IPS-20b (cell line): ENCODE measurements at regions not wholly inside any gene's neighbourhood (a gene's known extent, or its start where the extent isn't known, plus 50 kb on each side); places are given as distances from the start of the nearest gene placed in this dataset.

Source experiments
- H3K27ac ChIP-seq: one replicate; pipeline ENCODE4 v1.5.1; 2013; ENCODE audit warnings: low read length
- H3K27me3 ChIP-seq: 2 replicates; pipeline ENCODE4 v1.6.1; 2013; ENCODE audit warnings: mild to moderate bottlenecking, low read length, inconsistent platforms; ENCODE audit not compliant: insufficient read depth
- H3K36me3 ChIP-seq: 2 replicates; pipeline ENCODE4 v1.6.1; 2013; ENCODE audit warnings: low read depth, mild to moderate bottlenecking, inconsistent platforms, low read length, moderate library complexity; ENCODE audit not compliant: insufficient read depth
- H3K4me1 ChIP-seq: 2 replicates; pipeline ENCODE4 v1.6.1; 2013; ENCODE audit warnings: mild to moderate bottlenecking, control low read depth, inconsistent platforms, low read length, moderate library complexity; ENCODE audit not compliant: insufficient read depth
- H3K4me3 ChIP-seq: 2 replicates; pipeline ENCODE4 v1.5.1; 2013; ENCODE audit warnings: mild to moderate bottlenecking, low read length, inconsistent platforms
- H3K9ac ChIP-seq: 2 replicates; pipeline ENCODE4 v1.6.1; 2013; ENCODE audit warnings: low read depth, mild to moderate bottlenecking, inconsistent platforms, low read length, moderate library complexity
- H3K9me3 ChIP-seq: 2 replicates; pipeline ENCODE4 v1.6.1; 2013; ENCODE audit warnings: mild to moderate bottlenecking, low read depth, low read length, inconsistent platforms; ENCODE audit not compliant: insufficient read depth

- Histone ChIP-seq H3K4me1 (no peaks in the 10 kb centered on the region), H3K9me3 (no peaks in the 10 kb centered on the region; the same call in 1 of the 2 replicates), H3K9ac (no peak overlapping the region), H3K27ac (no peak overlapping the region), H3K27me3 (no peaks in the 10 kb centered on the region), H3K36me3 (no peaks in the 10 kb centered on the region), H3K4me3 (no peak overlapping the region)
These were observed 115.3 kb upstream of the CELF4 start for GRCh38 chr18:37680911-37681310.

GRCh38 chr18:37676276-37676675 lies 110.7 kb upstream of the CELF4 start:
- H3K9me3 ChIP-seq: no peaks in the 10 kb centered on the region; the same call in 1 of the 2 replicates
- H3K27me3 ChIP-seq: no peaks in the 10 kb centered on the region
- no peak overlapping the region for H3K4me3 ChIP-seq
- no peaks in the 10 kb centered on the region for H3K36me3 ChIP-seq
- H3K27ac ChIP-seq: no peak overlapping the region
- H3K4me1 ChIP-seq: no peaks in the 10 kb centered on the region
- H3K9ac ChIP-seq: no peak overlapping the region

- no peak overlapping the region for H3K9ac ChIP-seq
- no peaks in the 10 kb centered on the region; the same call in 1 of the 2 replicates for H3K9me3 ChIP-seq
- no peaks in the 10 kb centered on the region for H3K4me1 ChIP-seq
- no peak overlapping the region for H3K27ac ChIP-seq
- H3K27me3 ChIP-seq: no peaks in the 10 kb centered on the region
- no peaks in the 10 kb centered on the region for H3K36me3 ChIP-seq
- H3K4me3 ChIP-seq: no peak overlapping the region
These were observed 110.1 kb upstream of the CELF4 start for GRCh38 chr18:37675699-37676098.

DNA sequence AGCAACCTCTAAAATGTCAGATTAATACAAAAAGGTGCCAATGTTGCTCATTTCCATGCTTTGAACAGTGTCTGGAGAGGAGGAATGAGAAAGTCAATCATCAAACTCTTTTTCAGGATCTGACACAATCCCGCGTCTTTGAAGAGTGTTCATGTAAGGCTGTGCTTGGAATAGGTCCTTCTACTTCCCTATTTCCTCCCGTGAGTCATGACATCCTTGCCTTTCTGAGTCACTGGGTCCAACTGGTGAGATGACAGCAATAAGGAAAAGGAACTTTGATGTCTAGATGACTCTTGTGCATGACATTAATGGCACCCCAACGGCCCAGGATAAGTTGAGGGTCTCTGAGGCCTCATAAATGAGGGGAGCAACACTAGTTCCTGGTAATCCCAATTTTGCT lies 109.0 kb upstream of the CELF4 start:
- H3K27ac ChIP-seq: no peak overlapping the region
- no peaks in the 10 kb centered on the region for H3K4me1 ChIP-seq
- H3K27me3 ChIP-seq: no peaks in the 10 kb centered on the region
- no peaks in the 10 kb centered on the region; the same call in 1 of the 2 replicates for H3K9me3 ChIP-seq
- no peaks in the 10 kb centered on the region for H3K36me3 ChIP-seq
- H3K9ac ChIP-seq: no peak overlapping the region
- H3K4me3 ChIP-seq: no peak overlapping the region

DNA sequence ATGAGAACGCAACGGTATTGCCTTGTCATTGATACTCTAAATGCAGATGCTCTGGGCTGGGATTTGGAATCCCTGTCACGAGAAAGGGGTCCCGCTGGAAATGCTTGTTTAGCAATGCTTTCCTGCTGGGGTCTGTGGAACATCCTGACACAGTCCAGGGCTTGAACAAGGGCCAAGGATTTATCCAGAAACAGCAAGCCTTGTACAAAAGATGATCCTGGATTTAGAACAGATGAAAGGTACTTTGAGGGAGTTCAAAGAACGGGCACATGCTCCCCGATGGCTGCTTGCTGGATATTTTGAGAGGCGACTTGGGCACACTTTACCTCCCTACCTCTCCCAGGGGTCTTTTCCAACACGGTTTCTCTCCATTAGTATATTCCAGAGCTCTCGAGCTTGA lies 108.1 kb upstream of the CELF4 start:
- H3K4me3 ChIP-seq: no peak overlapping the region
- no peaks in the 10 kb centered on the region for H3K36me3 ChIP-seq
- H3K9ac ChIP-seq: no peak overlapping the region
- no peaks in the 10 kb centered on the region; the same call in 1 of the 2 replicates for H3K9me3 ChIP-seq
- no peaks in the 10 kb centered on the region for H3K27me3 ChIP-seq
- no peak overlapping the region for H3K27ac ChIP-seq
- H3K4me1 ChIP-seq: peaks cover 7% of the 10 kb centered on the region

DNA sequence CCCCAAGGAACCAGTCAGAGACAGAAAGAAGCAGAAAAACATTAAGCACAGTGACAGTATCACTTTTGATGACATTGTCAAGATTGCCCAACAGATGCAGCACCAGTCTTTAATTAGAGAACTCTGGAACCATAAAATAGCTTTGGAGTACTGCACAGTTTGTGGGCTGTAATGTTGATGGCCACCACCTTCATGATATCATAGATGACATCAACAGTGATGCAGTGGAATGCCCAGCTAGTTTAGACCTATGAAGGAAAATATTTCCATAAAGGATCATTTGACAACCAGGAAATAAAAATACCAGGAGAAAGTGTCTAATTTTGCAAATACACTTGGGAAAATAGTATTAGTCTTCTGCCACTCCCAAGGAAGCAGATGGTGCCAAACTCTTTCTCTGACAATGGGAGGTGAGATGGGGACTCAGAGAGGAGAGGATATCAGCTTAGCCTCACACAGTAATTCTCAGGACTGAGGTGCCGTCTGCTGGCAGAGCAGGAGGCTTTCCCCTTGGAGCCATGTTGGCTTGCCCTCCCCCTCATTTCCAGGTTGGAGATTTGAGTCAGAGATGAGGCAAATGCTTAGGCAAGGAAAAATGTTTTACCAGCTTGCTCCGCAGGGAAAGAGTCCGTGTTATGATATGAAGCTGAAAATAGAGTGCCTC lies 107.5 kb upstream of the CELF4 start:
- Histone ChIP-seq H3K4me1 (peaks cover 12% of the 10 kb centered on the region), H3K4me3 (no peak overlapping the region), H3K27ac (no peak overlapping the region), H3K36me3 (no peaks in the 10 kb centered on the region), H3K27me3 (no peaks in the 10 kb centered on the region), H3K9ac (no peak overlapping the region), H3K9me3 (no peaks in the 10 kb centered on the region; the same call in 1 of the 2 replicates)

GRCh38 chr18:37672001-37672400 lies 106.4 kb upstream of the CELF4 start:
- no peaks in the 10 kb centered on the region for H3K27me3 ChIP-seq
- no peak overlapping the region for H3K4me3 ChIP-seq
- no peak overlapping the region for H3K9ac ChIP-seq
- H3K9me3 ChIP-seq: no peaks in the 10 kb centered on the region; the same call in 1 of the 2 replicates
- no peaks in the 10 kb centered on the region for H3K36me3 ChIP-seq
- no peak overlapping the region for H3K27ac ChIP-seq
- peaks cover 12% of the 10 kb centered on the region for H3K4me1 ChIP-seq

GRCh38 chr18:37671530-37671929 lies 105.9 kb upstream of the CELF4 start:
- Histone ChIP-seq H3K9ac (no peak overlapping the region), H3K9me3 (no peaks in the 10 kb centered on the region; the same call in 1 of the 2 replicates), H3K4me3 (no peak overlapping the region), H3K36me3 (no peaks in the 10 kb centered on the region), H3K27me3 (no peaks in the 10 kb centered on the region), H3K27ac (no peak overlapping the region), H3K4me1 (peaks cover 12% of the 10 kb centered on the region)

GRCh38 chr18:37671119-37671518 lies 105.5 kb upstream of the CELF4 start:
- H3K4me3 ChIP-seq: no peak overlapping the region

DNA sequence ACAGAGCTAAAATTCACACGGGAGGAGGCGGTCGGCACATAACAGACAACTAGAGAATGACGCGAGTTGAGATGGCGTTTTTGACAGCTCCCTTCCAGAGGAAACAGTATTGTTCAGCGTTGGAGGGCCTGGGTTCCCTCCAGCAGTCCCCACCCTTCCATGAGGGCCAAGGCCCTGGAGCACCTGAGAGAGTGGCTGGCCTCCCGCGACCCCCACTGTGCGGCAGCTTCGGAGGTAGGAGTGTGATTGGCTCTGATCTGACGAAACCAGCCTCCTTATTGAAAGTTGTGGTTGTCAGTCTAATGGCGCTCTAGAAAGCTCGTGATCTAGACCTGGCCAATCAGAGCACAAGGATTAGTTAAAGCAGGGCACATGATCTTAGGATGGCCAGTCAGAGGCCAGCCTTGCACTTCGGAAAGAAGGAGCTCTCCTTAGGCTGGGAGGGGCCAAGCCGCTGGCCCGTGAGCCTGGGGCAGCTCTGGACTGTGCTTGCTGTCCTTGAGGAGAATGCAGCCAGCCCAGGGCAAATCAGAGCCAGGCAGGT lies 104.5 kb upstream of the CELF4 start:
- Histone ChIP-seq H3K27ac (no peak overlapping the region), H3K27me3 (no peaks in the 10 kb centered on the region), H3K4me1 (peaks cover 12% of the 10 kb centered on the region)

More at GRCh38 chr18:37671119-37671518, 105.5 kb upstream of the CELF4 start:
- Histone ChIP-seq H3K4me1 (peaks cover 12% of the 10 kb centered on the region), H3K9ac (no peak overlapping the region), H3K27me3 (no peaks in the 10 kb centered on the region), H3K36me3 (no peaks in the 10 kb centered on the region), H3K9me3 (no peaks in the 10 kb centered on the region; the same call in 1 of the 2 replicates), H3K27ac (no peak overlapping the region)

DNA sequence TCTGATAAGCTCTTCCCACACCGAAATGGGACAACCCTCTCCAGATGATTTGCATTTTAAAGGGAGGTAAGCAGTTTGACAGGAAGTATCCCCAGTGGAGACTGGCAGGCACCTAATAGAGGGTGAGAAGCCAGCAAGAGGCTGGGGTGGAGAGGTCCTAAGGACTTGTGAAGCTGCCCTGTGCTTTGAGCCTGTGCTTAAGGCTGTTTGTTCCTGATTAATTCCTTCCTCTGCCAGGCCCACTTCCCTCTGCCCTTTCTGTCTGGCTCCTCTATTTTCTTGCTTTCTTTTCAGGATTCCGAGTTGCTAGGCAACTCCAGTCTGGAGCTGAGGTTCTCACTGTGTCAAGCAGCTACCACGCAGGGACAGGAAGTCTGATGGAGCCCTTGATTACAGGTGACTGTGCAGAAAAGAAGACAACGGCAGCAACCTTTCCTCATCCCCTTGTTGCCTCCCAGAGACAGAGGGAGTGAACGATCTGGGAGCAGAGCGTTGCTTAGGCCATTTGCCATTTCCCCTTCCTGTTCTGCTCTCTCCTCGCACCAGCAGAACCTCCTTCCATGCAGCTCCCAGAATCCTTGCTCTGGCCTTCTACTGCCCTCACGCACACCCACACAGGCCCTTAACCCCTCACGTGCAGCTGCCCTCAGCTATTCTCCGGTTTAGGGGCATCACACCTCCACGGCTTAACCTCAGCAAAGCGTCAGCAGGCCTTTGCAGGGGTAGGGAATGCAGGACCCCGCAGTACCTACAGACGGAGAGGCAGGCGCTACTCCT lies 103.6 kb upstream of the CELF4 start:
- Histone ChIP-seq H3K9me3 (no peaks in the 10 kb centered on the region), H3K4me3 (no peak overlapping the region), H3K4me1 (peaks cover 12% of the 10 kb centered on the region), H3K36me3 (no peaks in the 10 kb centered on the region), H3K27ac (no peak overlapping the region), H3K9ac (no peak overlapping the region), H3K27me3 (no peaks in the 10 kb centered on the region)

More for the DNA sequence above, 104.5 kb upstream of the CELF4 start:
- Histone ChIP-seq H3K4me3 (no peak overlapping the region), H3K9me3 (no peaks in the 10 kb centered on the region), H3K36me3 (no peaks in the 10 kb centered on the region), H3K9ac (no peak overlapping the region)

DNA sequence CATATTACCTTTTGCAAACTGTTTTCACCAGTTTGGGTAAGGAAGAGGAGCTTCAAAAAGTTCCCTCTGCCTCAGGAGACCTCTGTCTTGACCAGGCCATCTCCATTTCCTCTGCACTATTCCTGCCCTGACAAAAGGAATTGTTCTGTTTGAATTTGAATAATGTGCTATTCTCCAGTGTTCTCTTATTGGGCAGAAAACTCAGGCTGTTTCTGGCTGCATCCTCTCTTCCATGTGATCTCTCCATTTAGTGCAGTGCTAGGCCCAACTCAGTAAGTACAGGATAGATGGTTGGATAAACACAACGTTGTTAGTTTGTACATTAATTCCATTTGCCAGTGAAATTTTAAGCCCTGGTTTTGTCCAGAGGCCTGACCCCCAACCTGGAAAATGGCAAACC lies 102.2 kb upstream of the CELF4 start:
- Histone ChIP-seq H3K9me3 (no peaks in the 10 kb centered on the region), H3K4me3 (no peak overlapping the region), H3K27ac (no peak overlapping the region)

More for the DNA sequence above, 102.2 kb upstream of the CELF4 start:
- Histone ChIP-seq H3K4me1 (peaks cover 12% of the 10 kb centered on the region), H3K9ac (no peak overlapping the region), H3K36me3 (no peaks in the 10 kb centered on the region), H3K27me3 (no peaks in the 10 kb centered on the region)
